T-helper 2 cell treated with Interferon-gamma antibody and Interleukin-4, amounts not matched to agents 100 ng/mL and 5 ng/mL, for 36 hours (primary cell): ENCODE measurements at regions not wholly inside any gene's neighbourhood (a gene's known extent, or its start where the extent isn't known, plus 50 kb on each side); places are given as distances from the start of the nearest gene placed in this dataset.
"Not testable (repeated sequence)": the region's sequence is repeated elsewhere in the genome, so short reads cannot be mapped to it uniquely, and the experiment has no call there.

ENCODE experiments used
- intact Hi-C: fragments of 100-400 bp; cut with micrococcal nuclease; formaldehyde crosslinking; loops from one replicate; pipeline ENCODE4 v1.15.1; 2023

GRCh38 chr2:111251711-111252110, 131.0 kb downstream of the BCL2L11 start:
- intact Hi-C loops, result no loop called here

GRCh38 chr2:111252436-111252835, 131.7 kb downstream of the BCL2L11 start:
- intact Hi-C loops, result no loop called here

GRCh38 chr2:111254916-111255315, 134.2 kb downstream of the BCL2L11 start:
- intact Hi-C loops, result not testable (repeated sequence)

- intact Hi-C loops, result not testable (repeated sequence)
Measured at GRCh38 chr2:111256628-111257027, 135.9 kb downstream of the BCL2L11 start.

- intact Hi-C loops, result not testable (repeated sequence)
Measured at GRCh38 chr2:111257607-111258006, 136.9 kb downstream of the BCL2L11 start.

- intact Hi-C loops, result not testable (repeated sequence)
Measured at GRCh38 chr2:111258318-111258717, 137.6 kb downstream of the BCL2L11 start.

- intact Hi-C loops, result not testable (repeated sequence)
Measured at GRCh38 chr2:111262627-111263379, 142.1 kb downstream of the BCL2L11 start.

GRCh38 chr2:111263380-111264017, 142.8 kb downstream of the BCL2L11 start:
- intact Hi-C loops, result not testable (repeated sequence)

GRCh38 chr2:111264956-111265355, 144.2 kb downstream of the BCL2L11 start:
- intact Hi-C loops, result not testable (repeated sequence)

- intact Hi-C loops, result not testable (repeated sequence)
Measured at GRCh38 chr2:111266556-111266955, 145.8 kb downstream of the BCL2L11 start.

- intact Hi-C loops, result not testable (repeated sequence)
Measured at GRCh38 chr2:111267038-111267437, 146.3 kb downstream of the BCL2L11 start.

GRCh38 chr2:111269761-111270323, 149.1 kb downstream of the BCL2L11 start:
- intact Hi-C loops, result not testable (repeated sequence)

GRCh38 chr2:111270569-111270968, 149.9 kb downstream of the BCL2L11 start:
- intact Hi-C loops, result not testable (repeated sequence)

- intact Hi-C loops, result not testable (repeated sequence)
Measured at GRCh38 chr2:111271647-111272304, 151.1 kb downstream of the BCL2L11 start.

GRCh38 chr2:111273007-111273406, 152.3 kb downstream of the BCL2L11 start:
- intact Hi-C loops, result not testable (repeated sequence)

- intact Hi-C loops, result not testable (repeated sequence)
Measured at GRCh38 chr2:111275047-111275853, 154.5 kb downstream of the BCL2L11 start.

- intact Hi-C loops, result not testable (repeated sequence)
Measured at GRCh38 chr2:111275854-111276171, 155.1 kb downstream of the BCL2L11 start.

GRCh38 chr2:111278133-111278532, 157.4 kb downstream of the BCL2L11 start:
- intact Hi-C loops, result not testable (repeated sequence)

- intact Hi-C loops, result not testable (repeated sequence)
Measured at GRCh38 chr2:111280709-111281286, 160.1 kb downstream of the BCL2L11 start.

- intact Hi-C loops, result not testable (repeated sequence)
Measured at GRCh38 chr2:111282162-111282561, 161.4 kb downstream of the BCL2L11 start.
